DND-41 (cell line): ENCODE measurements at regions not wholly inside any gene's neighbourhood (a gene's known extent, or its start where the extent isn't known, plus 50 kb on each side); places are given as distances from the start of the nearest gene placed in this dataset.

Experiments used
- EZH2 ChIP-seq: IDR thresholded peaks from 3 replicates; pipeline ENCODE4 v1.6.1; 2012; ENCODE audit warnings: borderline replicate concordance, low read depth, mild to moderate bottlenecking, moderate library complexity, low read length, inconsistent platforms; ENCODE audit not compliant: severe bottlenecking
- TF ChIP-seq, protein P1 (sequence below): IDR thresholded peaks from 2 replicates; pipeline ENCODE4 v1.5.1; 2012; ENCODE audit warnings: borderline replicate concordance, low read length, moderate library complexity, mild to moderate bottlenecking; ENCODE audit not compliant: poor library complexity, severe bottlenecking; ENCODE audit errors: extremely low read depth

- no peak for TF ChIP-seq EZH2
- TF ChIP-seq, protein P1, sequence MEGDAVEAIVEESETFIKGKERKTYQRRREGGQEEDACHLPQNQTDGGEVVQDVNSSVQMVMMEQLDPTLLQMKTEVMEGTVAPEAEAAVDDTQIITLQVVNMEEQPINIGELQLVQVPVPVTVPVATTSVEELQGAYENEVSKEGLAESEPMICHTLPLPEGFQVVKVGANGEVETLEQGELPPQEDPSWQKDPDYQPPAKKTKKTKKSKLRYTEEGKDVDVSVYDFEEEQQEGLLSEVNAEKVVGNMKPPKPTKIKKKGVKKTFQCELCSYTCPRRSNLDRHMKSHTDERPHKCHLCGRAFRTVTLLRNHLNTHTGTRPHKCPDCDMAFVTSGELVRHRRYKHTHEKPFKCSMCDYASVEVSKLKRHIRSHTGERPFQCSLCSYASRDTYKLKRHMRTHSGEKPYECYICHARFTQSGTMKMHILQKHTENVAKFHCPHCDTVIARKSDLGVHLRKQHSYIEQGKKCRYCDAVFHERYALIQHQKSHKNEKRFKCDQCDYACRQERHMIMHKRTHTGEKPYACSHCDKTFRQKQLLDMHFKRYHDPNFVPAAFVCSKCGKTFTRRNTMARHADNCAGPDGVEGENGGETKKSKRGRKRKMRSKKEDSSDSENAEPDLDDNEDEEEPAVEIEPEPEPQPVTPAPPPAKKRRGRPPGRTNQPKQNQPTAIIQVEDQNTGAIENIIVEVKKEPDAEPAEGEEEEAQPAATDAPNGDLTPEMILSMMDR: no peak
These were observed 170.2 kb upstream of the TLE3 start for GRCh38 chr15:70267879-70268278.
